HCT116 (cell line): ENCODE measurements at regions not wholly inside any gene's neighbourhood (a gene's known extent, or its start where the extent isn't known, plus 50 kb on each side); places are given as distances from the start of the nearest gene placed in this dataset.

Experiments
- ATAC-seq: fragments of 200-7000 bp; cut with Tn5 transposase; 2 replicates; pipeline ENCODE4 v1.9.1; 2020; ENCODE audit warnings: mild to moderate bottlenecking, moderate library complexity
- BruUV-seq: library from RNA; stranded (reverse); fragments of 400-500 nt; replicated peaks from 2 replicates; lab custom pipeline; 2021; lab: Mats Ljungman, UMichigan
- CTCF ChIA-PET: fragments of 300-600 bp; sonication (Branson Sonifier 250); formaldehyde crosslinking; loops from one replicate; lab custom pipeline; 2021; ENCODE audit warnings: antibody characterized with exemption; lab: Charles Lee
- POLR2A ChIA-PET: fragments of 300-600, 350-600 bp; sonication (Branson Sonifier 250); formaldehyde crosslinking; loops from one replicate; lab custom pipeline; 2021; ENCODE audit warnings: antibody characterized with exemption; lab: Charles Lee
- RAD21 ChIA-PET, 2 experiments: fragments of 300-600 bp; sonication (Branson Sonifier 250); formaldehyde crosslinking; loops; one replicate each; lab custom pipeline; 2023; ENCODE audit warnings: low total read pairs in 2 of 2; ENCODE audit not compliant: uncharacterized antibody in 2 of 2, unreplicated experiment in 2 of 2, low non-redundant PET in 1 of 2; lab: Charles Lee
- DNase-seq: peaks from one replicate; pipeline ENCODE4 v3.0.0-alpha.2; 2010; ENCODE audit warnings: low read depth, low spot score
- H2AFZ ChIP-seq: fragments of 200-600 bp; shearing (Covaris generic), sonication (generic); 2 replicates; pipeline ENCODE4 v1.6.1; 2017; ENCODE audit warnings: low read depth, mixed run types, mixed read lengths, antibody characterized with exemption, low read length; ENCODE audit not compliant: poor library complexity, severe bottlenecking
- H3K27ac ChIP-seq: 2 replicates; pipeline ENCODE4 v1.5.1; 2012; ENCODE audit warnings: low read depth, low read length
- H3K27me3 ChIP-seq: fragments of 200-600 bp; sonication (generic); 2 replicates; pipeline ENCODE4 v1.6.1; 2016; ENCODE audit warnings: mixed run types, low read length, mixed read lengths; ENCODE audit not compliant: insufficient read depth
- H3K36me3 ChIP-seq, 2 experiments: fragments of 200-500 bp in 1 of 2; fragments of 200-600 bp in 1 of 2; sonication (Bioruptor generic) in 1 of 2; sonication (generic) in 1 of 2; 2 replicates each; pipeline versions ENCODE4 v1.5.1 to v1.6.1; 2014 to 2016; ENCODE audit warnings: low read length in 2 of 2, inconsistent platforms in 1 of 2, mixed read lengths in 1 of 2, mixed run types in 1 of 2; ENCODE audit not compliant: insufficient read depth in 2 of 2, control insufficient read depth in 1 of 2
- H3K4me1 ChIP-seq, 2 experiments: fragments of 200-600 bp in 1 of 2; sonication (generic) in 1 of 2; 2 replicates each; pipeline versions ENCODE4 v1.5.1 to v1.6.1; 2012 to 2017; ENCODE audit warnings: low read length in 2 of 2, inconsistent platforms in 1 of 2, mild to moderate bottlenecking in 1 of 2, mixed read lengths in 1 of 2, mixed run types in 1 of 2, moderate library complexity in 1 of 2; ENCODE audit not compliant: insufficient read depth in 2 of 2, control insufficient read depth in 1 of 2
- H3K4me2 ChIP-seq: fragments of 200-600 bp; sonication (generic); 2 replicates; pipeline ENCODE4 v1.6.1; 2017; ENCODE audit warnings: mixed run types, low read length, mixed read lengths
- H3K4me3 ChIP-seq, 2 experiments: fragments of 200-600 bp in 1 of 2; sonication (generic) in 1 of 2; replicated peaks in 1 of 2; 2 replicates each; pipeline ENCODE4 v1.5.1; 2011 to 2016; ENCODE audit warnings: low read length in 2 of 2, control low read depth in 1 of 2, low read depth in 1 of 2, mild to moderate bottlenecking in 1 of 2, mixed read lengths in 1 of 2, mixed run types in 1 of 2
- H3K79me2 ChIP-seq: fragments of 200-600 bp; sonication (generic); 2 replicates; pipeline ENCODE4 v1.6.1; 2017; ENCODE audit warnings: mild to moderate bottlenecking, mixed run types, low read length, moderate library complexity, mixed read lengths; ENCODE audit not compliant: insufficient read depth
- H3K9ac ChIP-seq: fragments of 200-600 bp; sonication (generic); 2 replicates; pipeline ENCODE4 v1.6.1; 2016; ENCODE audit warnings: low read length, mixed read lengths
- H3K9me2 ChIP-seq: fragments of 200-600 bp; sonication (generic), shearing (Covaris generic); 2 replicates; pipeline ENCODE4 v1.6.1; 2017; ENCODE audit warnings: mixed run types, mild to moderate bottlenecking, moderate library complexity; ENCODE audit not compliant: insufficient read depth
- H3K9me3 ChIP-seq, 2 experiments: fragments of 200-500 bp in 1 of 2; fragments of 200-600 bp in 1 of 2; sonication (Bioruptor generic) in 1 of 2; sonication (generic) in 1 of 2; 2 replicates each; pipeline ENCODE4 v1.6.1; 2014 to 2017; ENCODE audit warnings: low read length in 2 of 2, mixed read lengths in 2 of 2, inconsistent platforms in 1 of 2, low read depth in 1 of 2, mild to moderate bottlenecking in 1 of 2, mixed run types in 1 of 2, moderate library complexity in 1 of 2; ENCODE audit not compliant: control insufficient read depth in 1 of 2, insufficient read depth in 1 of 2
- H4K20me1 ChIP-seq: fragments of 200-600 bp; sonication (generic), shearing (Covaris generic); 2 replicates; pipeline ENCODE4 v1.6.1; 2017; ENCODE audit warnings: mixed run types, mild to moderate bottlenecking, moderate library complexity; ENCODE audit not compliant: insufficient read depth
- ATF3 ChIP-seq: IDR thresholded peaks from 2 replicates; pipeline ENCODE4 v1.6.1; 2012
- CBX3 ChIP-seq: IDR thresholded peaks from 2 replicates; pipeline ENCODE4 v1.6.1; 2012; ENCODE audit warnings: low read depth
- JUND ChIP-seq: IDR thresholded peaks from 2 replicates; pipeline ENCODE4 v1.6.1; 2012
- RAD21 ChIP-seq: IDR thresholded peaks from 2 replicates; pipeline ENCODE4 v1.6.1; 2012; ENCODE audit warnings: low read depth, mild to moderate bottlenecking
- REST ChIP-seq: IDR thresholded peaks from 2 replicates; pipeline ENCODE4 v1.6.1; 2012; ENCODE audit warnings: low read depth
- ZFX ChIP-seq: fragments of 450-650 bp; IDR thresholded peaks from 2 replicates; pipeline ENCODE4 v1.6.1; 2017
- intact Hi-C: fragments of 100-400 bp; cut with micrococcal nuclease; formaldehyde crosslinking; loops from 2 replicates; pipeline ENCODE4 v1.10.0; 2022

GRCh38 chr1:56031001-56031400 lies 548.4 kb downstream of the PLPP3 start:
- BruUV-seq, result no TSS peak
- Histone ChIP-seq H3K36me3 (no peaks in the 10 kb centered on the region), H3K27ac (no peak overlapping the region), H2AFZ (no peak overlapping the region), H3K4me2 (no peak overlapping the region), H3K79me2 (no peaks in the 10 kb centered on the region), H3K4me1 (no peaks in the 10 kb centered on the region), H3K27me3 (no peaks in the 10 kb centered on the region), H3K9me2 (no peaks in the 10 kb centered on the region; the same call in 1 of the 2 replicates), H3K9ac (no peak overlapping the region), H3K9me3 (no peaks in the 10 kb centered on the region), H3K4me3 (no peak overlapping the region), H4K20me1 (no peaks in the 10 kb centered on the region)
- ChIA-PET RAD21 (no interaction called here), CTCF (no interaction called here), POLR2A (no interaction called here)
- DNase-seq (no peak), ATAC-seq (no peak)
- TF ChIP-seq CBX3 (no peak), ZFX (no peak), REST (no peak), RAD21 (no peak), JUND (no peak), ATF3 (no peak)
- intact Hi-C loops, result loop anchor here (10.0 kb wide), 1 partner anchor 214 kb away; no protein-coding TSS in a partner anchor
